ENCODE measurements at regions not wholly inside any gene's neighbourhood (a gene's known extent, or its start where the extent isn't known, plus 50 kb on each side); places are given as distances from the start of the nearest gene placed in this dataset.
A peak's percentile ranks its signal among the peaks of the same experiment; 100 is the strongest.
"Not testable (repeated sequence)": the region's sequence is repeated elsewhere in the genome, so short reads cannot be mapped to it uniquely, and the experiment has no call there.

DNA sequence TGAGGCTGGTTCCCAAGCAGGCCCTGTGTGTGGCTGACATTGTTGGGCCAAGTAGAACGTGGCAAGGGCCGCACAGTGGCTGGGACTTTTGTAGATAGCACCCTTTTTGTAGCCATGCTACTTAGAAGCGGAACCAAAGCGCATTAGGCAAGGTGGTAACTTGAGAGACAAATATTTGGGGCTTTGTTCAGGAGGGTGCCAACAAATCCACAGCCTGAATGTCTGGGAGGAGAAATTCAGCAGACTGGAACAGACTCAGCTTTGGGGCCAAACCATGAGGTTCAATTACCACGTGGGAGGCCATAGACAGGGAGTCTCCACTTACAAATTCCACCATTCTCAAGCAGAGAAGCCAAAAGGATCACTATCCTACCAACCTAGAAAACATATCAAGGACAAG lies 183.7 kb downstream of the RGS9 start:
- no peak for DNase-seq (ENCODE audit: low read depth in 4 of 4, low spot score in 2 of 4)

DNA sequence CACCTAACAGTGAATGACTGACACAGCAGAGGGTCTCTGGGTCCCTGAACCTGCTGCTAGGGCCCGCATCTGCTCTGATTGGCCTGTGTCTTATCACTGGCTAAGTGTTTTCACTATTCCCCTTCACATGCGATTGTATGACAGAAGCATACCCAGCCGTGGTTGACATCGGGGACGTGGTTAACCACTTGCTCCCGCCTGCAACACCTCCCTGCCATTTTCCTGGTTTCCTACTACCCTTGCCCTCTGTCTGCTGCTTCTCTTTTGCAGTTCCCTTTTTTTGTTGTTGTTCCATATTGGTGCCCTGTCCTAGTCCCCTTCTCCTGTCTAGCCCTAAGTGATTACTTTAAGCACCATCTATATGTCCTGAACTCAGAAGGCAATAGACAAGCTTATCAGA lies 177.0 kb downstream of the RGS9 start:
- DNase-seq (ENCODE audit: low read depth in 4 of 4, low spot score in 2 of 4), result no peak

DNA sequence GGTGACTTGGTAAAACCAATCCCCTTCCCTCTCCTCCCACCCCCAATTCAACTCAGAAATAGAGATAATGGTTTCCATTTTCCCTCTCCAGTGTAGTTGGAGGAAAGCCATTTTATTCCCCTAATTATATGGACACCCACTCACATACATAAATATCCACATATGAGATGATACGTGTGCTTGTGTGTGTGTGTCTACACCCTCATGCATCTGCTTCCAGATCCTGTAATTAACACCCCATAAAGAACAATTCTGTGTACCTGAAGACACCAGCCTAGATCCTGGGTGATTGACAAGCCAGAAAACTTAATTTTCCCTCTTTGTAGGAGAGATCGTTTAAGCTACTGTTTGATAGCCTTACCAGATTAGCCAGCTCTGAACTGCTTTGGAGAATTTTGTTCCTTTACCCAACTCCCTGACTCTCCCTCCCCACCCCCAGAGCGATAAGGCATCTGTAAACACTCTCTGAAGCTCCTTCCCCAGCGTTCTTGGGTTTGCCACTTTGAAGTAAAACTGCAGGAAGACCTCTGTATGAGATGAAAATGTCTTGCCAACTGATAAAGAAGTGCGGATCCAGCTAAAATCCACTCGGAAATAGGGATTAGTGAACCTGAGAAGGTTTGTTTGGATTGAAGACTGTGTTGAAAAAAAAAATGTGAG lies 175.7 kb downstream of the RGS9 start:
- no peak for DNase-seq (ENCODE audit: low read depth in 4 of 4, low spot score in 2 of 4)

DNA sequence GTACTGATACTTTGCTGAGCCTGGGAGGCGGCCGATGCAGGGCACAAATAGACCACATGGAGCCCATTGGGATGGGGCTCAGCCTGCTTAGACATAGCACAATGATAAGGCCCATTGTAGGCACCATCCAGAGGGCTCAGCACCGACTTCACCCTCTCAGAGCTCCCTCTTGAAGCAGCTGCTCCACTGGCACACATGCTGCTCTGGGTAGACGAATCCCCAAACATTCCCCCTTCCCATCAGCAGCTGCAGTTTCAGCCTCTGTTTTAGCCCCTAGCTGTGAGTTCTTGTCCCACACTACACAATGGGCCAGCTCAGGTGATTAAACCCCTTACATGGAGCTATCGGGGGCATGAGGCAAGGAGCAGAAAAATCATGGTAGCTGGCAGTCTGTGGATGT lies 174.1 kb downstream of the RGS9 start:
- no peak for DNase-seq (ENCODE audit: low read depth in 4 of 4, low spot score in 2 of 4)

DNA sequence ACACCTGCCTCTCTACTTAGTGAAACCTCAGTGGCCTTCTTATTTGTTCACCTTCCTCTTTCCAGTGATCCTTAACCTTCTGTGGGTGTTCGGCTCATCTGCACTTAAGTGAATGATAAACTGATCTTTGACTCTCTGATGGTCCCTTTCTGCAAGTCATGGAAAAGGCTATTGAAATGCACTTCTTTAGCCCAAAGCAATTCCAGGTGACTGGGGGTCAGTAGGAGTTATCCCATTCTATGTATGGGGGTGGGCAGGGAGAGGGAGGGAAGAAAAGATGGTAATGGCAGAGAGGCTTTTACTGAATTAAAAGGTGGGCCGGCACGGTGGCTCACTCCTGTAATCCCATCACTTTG lies 170.8 kb downstream of the RGS9 start:
- DNase-seq (ENCODE audit: low read depth in 4 of 4, low spot score in 2 of 4), result no peak

DNA sequence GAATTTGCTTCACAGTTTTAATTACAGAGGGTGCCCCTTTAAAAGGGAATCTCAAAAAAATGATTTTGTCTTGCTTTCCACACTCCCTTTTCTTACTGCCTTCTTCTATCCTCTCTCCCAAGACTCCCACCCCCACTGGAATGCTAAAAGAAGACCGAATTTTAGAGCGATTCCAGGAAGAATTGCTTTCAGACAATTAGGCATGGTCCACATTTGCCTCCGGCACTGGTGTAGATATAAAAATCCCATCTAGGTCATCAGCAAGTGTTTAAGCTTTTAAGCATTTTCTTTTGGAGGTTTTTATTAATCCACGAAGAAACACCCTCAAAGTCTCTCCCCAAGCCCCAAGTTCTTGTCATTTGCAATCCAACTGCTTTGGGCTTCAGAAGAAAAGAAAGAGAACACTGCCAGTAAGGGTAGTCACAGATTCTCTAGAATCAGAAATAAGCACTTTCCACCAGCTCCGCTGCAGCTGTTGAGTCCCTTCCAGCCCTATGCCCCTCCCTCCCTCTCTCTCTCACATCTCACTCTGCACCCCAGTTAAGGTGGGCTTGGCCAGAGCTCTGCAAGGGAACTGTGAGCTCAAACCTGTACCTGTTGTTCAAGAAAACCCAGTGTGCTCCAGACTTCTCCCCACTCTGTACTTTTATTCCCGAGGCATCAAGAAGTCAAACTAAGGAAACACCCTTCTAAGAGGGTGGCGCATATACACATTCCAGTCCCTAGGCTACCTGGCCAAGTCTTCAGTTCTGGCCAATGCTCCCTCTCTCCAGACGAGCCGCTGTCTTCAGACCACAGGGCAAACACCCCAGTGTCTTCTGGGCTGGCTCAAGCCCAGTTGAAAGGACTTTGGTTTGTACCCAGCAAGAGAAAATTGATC lies 170.2 kb downstream of the RGS9 start:
- no peak for DNase-seq (ENCODE audit: low read depth in 4 of 4, low spot score in 2 of 4)

DNA sequence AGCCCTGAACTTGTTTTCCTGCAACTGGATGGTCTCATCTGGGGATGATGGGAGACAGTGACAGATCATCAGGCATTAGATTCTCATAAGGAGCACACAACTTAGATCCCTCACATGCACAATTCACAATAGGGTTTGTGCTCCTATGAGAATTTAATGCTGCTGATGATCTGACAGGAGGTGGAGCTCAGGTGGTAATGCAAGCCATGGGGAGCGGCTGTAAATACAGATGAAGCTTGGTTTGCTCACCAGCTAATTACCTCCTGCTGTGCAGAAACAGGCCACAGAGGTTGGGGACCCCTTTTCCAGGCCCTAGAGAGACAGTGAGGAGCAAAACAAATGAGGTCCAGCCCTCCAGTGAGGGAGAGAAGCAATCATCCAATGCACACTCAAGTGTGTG lies 168.6 kb downstream of the RGS9 start:
- DNase-seq (ENCODE audit: low read depth in 4 of 4, low spot score in 2 of 4), result no peak

DNA sequence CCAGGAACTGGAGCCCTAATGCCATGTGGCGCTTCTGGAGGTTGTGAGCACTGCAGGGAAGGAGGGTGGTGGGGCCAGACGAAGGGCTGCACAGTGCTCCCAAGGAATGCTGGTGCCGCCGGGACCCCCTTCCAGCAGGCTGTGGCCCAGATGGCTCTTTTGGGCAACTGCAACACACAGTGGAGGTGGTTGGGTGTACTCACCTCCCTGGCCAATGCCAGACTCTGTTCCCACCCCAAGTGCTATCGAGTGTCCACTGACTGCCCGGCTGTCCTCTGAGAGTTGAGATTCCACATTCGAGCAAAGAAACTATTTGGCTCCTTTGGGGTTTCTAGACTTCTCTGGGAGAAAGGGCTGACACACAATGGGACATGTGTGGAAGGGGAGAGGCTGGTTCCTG lies 167.9 kb downstream of the RGS9 start:
- DNase-seq (ENCODE audit: low read depth in 4 of 4, low spot score in 2 of 4), result no peak

DNA sequence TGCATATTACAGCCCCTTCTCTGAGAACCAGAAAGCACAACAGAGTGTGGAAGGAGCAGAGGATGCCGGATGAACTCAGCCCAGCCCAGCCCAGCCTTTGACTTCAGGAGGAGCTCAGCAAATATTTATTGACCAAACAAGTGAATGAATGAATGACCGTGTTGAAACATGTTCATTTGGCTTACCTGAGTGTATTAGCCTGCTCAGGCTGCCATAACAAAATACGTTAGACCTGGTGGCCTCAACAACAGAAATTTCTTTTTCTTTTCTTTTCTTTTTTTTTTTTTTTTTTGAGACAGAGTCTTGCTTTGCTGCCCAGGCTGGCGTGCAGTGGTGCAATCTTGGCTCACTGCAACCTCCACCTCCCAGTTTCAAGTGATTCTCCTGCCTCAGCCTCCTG lies 164.7 kb downstream of the RGS9 start:
- not testable (repeated sequence) for DNase-seq (ENCODE audit: low read depth in 4 of 4, low spot score in 2 of 4)

DNA sequence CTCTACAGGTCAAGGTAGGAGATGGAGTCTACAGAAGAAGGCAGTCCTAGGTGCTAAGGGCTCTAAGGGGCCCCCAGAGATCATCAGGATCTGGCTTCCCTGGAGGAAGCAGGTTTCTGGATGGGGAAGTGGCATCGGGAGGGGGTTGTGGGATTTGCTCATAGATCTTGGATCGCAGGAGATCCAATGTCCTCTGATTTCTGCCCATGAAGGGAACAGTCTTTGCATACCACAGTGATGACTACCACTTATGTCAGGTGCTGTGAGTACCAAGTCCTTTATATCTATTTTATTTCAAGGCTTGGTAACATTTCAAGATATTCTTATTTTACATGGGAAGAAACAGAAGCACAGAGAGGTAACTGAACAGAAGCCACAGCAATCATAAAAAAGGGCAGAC lies 164.0 kb downstream of the RGS9 start:
- no peak for DNase-seq (ENCODE audit: low read depth in 4 of 4, low spot score in 2 of 4)

DNA sequence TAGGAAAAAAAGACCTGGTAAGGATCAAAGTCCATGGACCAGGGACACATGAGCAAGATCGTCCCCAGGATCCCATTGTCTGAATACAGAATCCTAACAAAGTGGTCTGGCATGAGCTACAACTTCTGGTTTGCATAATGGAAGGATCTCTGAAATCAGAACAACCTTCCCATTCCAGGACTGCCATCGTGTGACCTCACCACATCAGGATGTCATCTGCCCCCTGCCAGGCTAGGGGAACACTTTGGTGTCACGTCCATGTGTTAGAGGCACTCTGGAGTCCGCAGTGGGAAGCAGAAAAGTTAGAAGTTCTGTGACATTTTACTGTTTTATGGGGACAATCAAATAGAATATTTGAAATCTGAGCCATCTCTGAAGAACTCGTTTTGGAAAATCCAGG lies 160.7 kb downstream of the RGS9 start:
- no peak for DNase-seq (ENCODE audit: low read depth in 4 of 4, low spot score in 2 of 4)

DNA sequence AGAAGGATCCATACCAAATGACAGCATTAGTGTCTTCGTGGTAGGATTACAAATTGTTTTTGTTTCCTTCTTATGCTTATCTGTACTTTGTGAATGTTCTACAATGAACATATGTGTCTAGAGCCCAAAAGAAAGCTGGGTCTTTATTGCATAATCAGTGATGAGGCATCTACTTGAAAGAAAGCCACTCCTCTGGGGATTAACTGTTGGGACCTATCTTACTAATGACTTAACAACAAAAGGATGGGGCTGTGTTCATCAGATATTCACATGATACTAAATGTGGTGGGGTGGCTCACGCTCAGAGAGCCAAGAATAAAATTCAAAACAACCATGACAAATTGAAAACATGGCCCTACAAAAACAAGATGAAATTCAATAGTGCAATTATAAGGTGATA lies 160.2 kb downstream of the RGS9 start:
- DNase-seq (ENCODE audit: low read depth in 4 of 4, low spot score in 2 of 4), result no peak

DNA sequence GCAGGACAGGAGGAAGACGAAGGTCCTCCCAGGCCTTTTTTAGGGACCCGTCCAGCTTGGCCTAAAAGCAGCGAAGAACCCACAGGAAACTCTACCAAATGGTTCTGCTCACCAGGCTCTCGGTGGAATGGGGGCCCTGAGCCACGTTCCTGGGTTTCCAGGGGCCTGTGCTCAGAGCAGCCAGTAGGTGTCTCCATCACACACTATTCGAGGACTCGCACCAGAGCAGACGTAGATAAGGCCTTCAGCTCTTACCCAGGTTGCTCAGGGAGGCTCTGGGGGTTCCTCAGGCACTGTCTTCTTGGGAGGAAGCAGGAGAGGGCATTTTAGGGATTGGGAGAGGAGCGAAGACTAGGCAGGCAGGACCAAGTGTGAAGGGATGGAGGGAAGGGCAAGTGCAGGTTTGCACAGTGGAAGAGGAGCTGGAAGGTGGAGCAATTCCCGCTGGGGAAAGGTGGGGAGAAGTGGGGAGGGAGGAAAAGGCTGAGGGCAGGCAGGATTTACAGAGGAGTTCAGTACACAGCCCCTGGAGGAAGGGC lies 157.1 kb downstream of the RGS9 start:
- DNase-seq (ENCODE audit: low read depth in 4 of 4, low spot score in 2 of 4), result peak in 3 of 4 donors; percentile 34 to 58 (median 37)

DNA sequence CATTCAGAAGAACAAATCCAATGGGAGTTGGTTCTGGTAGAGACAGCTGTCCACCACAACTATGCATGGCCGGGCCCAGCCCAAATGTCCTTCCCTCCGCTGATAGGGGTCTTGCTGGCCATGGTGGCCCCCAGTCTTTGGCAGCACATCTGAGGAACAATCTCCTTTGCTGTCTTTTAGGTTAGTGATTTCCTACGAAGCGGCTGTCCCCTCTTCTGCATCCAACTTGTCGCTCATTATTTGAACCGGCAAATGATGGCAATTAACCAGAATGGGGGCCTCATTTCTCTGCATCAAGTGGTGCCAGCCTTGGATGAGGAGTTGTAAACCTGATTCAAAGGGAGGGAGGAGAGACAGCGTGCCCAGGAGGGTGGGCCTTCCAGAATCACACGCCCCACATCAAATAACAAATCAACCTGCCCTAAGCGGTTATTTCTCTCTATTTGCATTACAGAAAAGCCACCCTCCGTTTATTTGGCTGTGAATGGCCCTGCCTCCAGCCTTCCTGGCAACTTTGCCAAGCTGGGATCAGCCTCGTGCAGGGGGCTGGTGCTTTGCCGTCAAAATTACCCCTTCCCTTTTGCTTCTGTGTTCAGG lies 156.5 kb downstream of the RGS9 start:
- no peak for DNase-seq (ENCODE audit: low read depth in 4 of 4, low spot score in 2 of 4)

DNA sequence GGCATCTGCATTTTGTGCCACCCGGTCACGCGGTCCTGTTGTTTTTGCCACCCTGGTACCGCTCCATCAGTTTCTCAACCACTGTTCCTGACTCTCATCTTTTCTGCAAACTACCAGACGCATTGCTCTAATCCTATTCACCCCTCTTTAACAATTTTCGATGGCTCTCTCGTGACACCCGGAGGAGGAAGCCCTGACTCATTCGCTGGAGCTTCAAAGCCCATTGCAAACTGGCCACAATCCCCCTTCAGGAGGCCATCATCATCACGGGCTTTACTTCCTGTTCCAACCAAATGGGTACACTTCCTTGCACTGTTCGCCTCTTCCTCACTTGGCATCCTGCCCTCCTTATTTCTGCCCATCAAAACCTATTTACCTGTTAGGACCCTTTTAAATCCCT lies 155.3 kb downstream of the RGS9 start:
- no peak for DNase-seq (ENCODE audit: low read depth in 4 of 4, low spot score in 2 of 4)

DNA sequence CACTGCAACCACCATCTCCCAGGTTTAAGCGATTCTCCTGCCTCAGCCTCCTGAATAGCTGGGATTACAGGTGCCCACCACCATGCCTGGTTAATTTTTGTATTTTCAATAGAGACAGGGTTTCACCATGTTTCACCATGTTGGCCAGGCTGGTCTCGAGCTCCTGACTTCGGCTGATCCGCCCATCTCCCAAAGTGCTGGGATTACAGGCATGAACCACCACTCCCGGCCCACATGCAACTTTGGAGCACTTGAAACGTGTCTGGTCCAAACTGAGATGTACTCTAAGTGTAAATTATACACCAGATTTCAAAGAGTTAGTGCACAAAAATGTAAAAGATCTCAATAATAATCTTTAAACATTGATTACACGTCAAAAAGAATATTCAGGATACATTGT lies 154.1 kb downstream of the RGS9 start:
- not testable (repeated sequence) for DNase-seq (ENCODE audit: low read depth in 4 of 4, low spot score in 2 of 4)

DNA sequence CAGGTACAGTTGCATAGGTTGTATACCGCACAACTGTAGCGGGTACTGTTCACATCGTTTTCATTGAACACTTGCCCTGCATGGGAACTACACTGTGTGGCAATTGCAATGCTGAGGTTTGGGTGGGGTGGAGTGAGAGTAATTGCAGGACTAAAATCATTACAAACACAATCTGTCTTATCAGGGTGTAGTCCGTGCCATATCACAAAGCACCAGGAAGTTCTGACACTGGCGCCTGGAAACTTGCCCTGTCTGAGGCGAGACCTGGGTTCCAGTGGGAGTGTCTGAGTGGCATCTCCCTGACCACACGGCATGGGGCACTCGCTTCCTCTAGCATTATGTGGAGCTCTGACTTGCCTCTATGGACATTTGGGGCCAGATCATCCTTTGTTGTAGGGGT lies 153.4 kb downstream of the RGS9 start:
- no peak for DNase-seq (ENCODE audit: low read depth in 4 of 4, low spot score in 2 of 4)

DNA sequence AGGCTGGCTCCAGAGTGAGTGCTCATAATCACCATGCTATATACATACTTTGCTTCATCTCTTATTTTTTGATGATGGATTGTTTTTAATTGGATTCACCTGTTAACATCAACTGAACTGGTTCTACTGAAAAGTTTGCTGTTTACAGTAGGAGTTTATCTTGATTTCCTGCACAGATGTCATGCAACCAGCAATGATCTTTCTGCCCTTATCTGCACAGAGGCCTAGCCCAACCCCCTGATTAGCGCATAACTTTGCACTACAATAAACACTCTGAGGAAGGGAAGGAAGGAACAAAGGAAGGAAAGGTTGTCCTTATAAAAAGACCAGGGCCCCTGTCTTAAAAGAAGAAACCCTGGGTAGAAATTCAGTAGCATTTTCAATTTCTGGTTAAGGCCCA lies 152.9 kb downstream of the RGS9 start:
- DNase-seq (ENCODE audit: low read depth in 4 of 4, low spot score in 2 of 4), result no peak

DNA sequence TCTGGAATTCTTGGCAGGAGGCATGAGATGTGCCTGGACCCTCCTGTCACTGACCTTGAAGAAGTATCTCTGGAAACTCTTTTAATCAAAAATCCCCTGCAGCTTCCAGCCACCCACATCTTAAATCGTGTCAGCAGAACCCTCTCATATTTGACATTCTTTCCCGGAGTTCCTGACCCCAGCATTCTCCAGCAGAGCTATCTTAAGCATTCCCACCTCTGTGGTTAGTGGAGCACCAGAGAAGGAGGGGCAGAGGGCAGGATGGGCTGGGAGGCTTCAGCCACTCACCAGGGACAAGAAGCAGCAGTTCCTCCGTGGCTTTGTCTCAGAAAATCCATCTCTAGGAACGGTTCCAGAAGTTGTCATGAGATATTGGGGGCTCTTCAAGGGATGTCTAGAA lies 149.9 kb downstream of the RGS9 start:
- no peak for DNase-seq (ENCODE audit: low read depth in 4 of 4, low spot score in 2 of 4)

DNA sequence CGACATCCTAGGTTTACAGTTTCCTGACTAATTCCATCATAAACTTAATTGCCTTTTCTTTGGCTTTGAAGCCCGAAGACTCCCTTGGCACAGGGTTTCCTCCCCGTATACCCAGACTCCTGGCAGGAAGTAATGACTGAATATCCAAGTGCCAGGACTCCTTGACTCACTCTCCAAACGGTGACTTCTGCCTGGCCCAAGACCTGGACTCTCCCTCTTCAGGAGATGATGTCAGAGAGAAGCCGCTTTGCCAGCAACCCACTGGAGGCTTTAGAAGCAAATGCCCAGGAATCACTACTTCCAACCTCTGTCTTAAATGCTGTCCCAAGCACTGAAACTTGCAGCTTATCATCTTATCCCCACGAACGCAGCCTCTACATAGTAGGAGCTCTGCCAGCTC lies 146.5 kb downstream of the RGS9 start:
- DNase-seq (ENCODE audit: low read depth in 4 of 4, low spot score in 2 of 4), result no peak

DNA sequence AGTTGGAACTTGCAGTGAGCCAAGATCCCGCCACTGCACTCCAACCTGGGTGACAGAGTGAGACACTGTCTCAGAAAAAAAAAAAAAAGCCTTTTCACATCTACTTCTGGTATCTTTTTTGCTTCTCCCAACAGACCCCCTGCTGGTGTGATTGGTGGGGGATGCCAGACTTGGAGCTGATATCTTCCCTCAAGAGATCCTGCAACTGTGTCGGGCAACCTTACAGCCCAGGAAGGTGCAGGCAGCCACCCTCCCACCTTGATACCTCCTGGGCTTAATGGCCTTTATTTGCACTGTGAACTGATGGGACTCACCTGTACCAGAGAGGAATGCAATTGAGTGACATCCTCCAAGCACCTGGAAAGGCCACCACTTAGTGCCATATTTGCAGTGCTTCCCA lies 142.3 kb downstream of the RGS9 start:
- DNase-seq (ENCODE audit: low read depth in 4 of 4, low spot score in 2 of 4), result no peak

DNA sequence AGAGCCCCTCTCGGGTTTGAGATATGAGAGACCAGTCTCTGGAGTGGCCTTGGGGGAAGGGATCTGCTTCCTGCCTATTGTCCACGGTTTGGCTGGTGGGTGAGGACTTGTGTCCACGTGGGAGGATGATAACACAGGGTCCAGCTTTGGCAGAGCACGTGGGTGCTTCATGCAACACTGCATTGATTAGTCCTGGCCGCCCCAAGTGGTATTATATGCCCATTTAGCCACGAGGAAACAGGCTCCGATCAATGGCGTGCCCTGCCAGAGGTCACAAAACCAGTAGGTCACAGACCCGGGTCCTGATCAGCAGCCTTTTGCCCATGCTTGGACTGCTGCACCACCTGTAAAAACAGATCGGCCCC lies 141.6 kb downstream of the RGS9 start:
- DNase-seq (ENCODE audit: low read depth in 4 of 4, low spot score in 2 of 4), result no peak

Measured in left renal cortex interstitium (tissue), 4 donors.